Upper lobe of right lung (tissue), 1 donor: ENCODE measurements at regions not wholly inside any gene's neighbourhood (a gene's known extent, or its start where the extent isn't known, plus 50 kb on each side); places are given as distances from the start of the nearest gene placed in this dataset.

Source experiments
- ATAC-seq: fragments of 200-7000 bp; cut with Tn5 transposase; one replicate; pipeline ENCODE4 v1.9.1; 2020; ENCODE audit warnings: mild to moderate bottlenecking, moderate library complexity
- DNase-seq: peaks from one replicate; pipeline ENCODE4 v3.0.0-alpha.2; 2020
- H3K27ac ChIP-seq: fragments of 200-600 bp; one replicate; pipeline ENCODE4 v1.8.0; 2022
- H3K27me3 ChIP-seq: fragments of 200-600 bp; one replicate; pipeline ENCODE4 v1.8.0; 2022; ENCODE audit warnings: mild to moderate bottlenecking
- H3K36me3 ChIP-seq: fragments of 200-600 bp; one replicate; pipeline ENCODE4 v1.8.0; 2022
- H3K4me1 ChIP-seq: fragments of 200-600 bp; one replicate; pipeline ENCODE4 v1.8.0; 2022
- H3K4me3 ChIP-seq: fragments of 200-600 bp; one replicate; pipeline ENCODE4 v1.8.0; 2022; ENCODE audit warnings: mild to moderate bottlenecking
- H3K9me3 ChIP-seq: fragments of 200-600 bp; one replicate; pipeline ENCODE4 v1.8.0; 2022
- CTCF ChIP-seq: fragments of 200-600 bp; IDR thresholded peaks from one replicate; pipeline ENCODE4 v1.8.0; 2022; ENCODE audit warnings: antibody characterized with exemption
- intact Hi-C: fragments of 100-400 bp; cut with DNase I; formaldehyde crosslinking; loops from one replicate; pipeline ENCODE4 v1.11.0; 2022
- donor health status: DM: no; HTN: yes; CAD: no; lungs with severe emphysema.

- Histone ChIP-seq H3K4me1 (no peaks in the 10 kb centered on the region), H3K27me3 (no peaks in the 10 kb centered on the region), H3K36me3 (no peaks in the 10 kb centered on the region), H3K9me3 (no peaks in the 10 kb centered on the region), H3K4me3 (no peak overlapping the region), H3K27ac (no peak overlapping the region)
- no peak for DNase-seq
- intact Hi-C loops, result no loop called here
- no peak for ATAC-seq
- no peak for TF ChIP-seq CTCF
Measured at GRCh38 chr14:87181288-87181687, 811.7 kb downstream of the GALC start.

- intact Hi-C loops, result no loop called here
- no peaks in the 10 kb centered on the region for H3K4me1 ChIP-seq
- no peak for TF ChIP-seq CTCF
- no peaks in the 10 kb centered on the region for H3K9me3 ChIP-seq
- no peak overlapping the region for H3K4me3 ChIP-seq
- no peak overlapping the region for H3K27ac ChIP-seq
- DNase-seq, result no peak
- no peak for ATAC-seq
- H3K27me3 ChIP-seq, result no peaks in the 10 kb centered on the region
- no peaks in the 10 kb centered on the region for H3K36me3 ChIP-seq
Measured at GRCh38 chr14:87179936-87180335, 813.0 kb downstream of the GALC start.

GRCh38 chr14:87178277-87178676 is 814.7 kb downstream of the GALC start:
- ATAC-seq (no peak), DNase-seq (no peak)
- no peak overlapping the region for H3K4me3 ChIP-seq
- H3K36me3 ChIP-seq, result no peaks in the 10 kb centered on the region
- H3K27ac ChIP-seq, result no peak overlapping the region
- H3K9me3 ChIP-seq, result no peaks in the 10 kb centered on the region
- TF ChIP-seq CTCF, result no peak
- no peaks in the 10 kb centered on the region for H3K27me3 ChIP-seq
- intact Hi-C loops, result no loop called here
- H3K4me1 ChIP-seq, result no peaks in the 10 kb centered on the region

- no peak overlapping the region for H3K27ac ChIP-seq
- no peaks in the 10 kb centered on the region for H3K9me3 ChIP-seq
- ATAC-seq (no peak), DNase-seq (no peak)
- no peak for TF ChIP-seq CTCF
- H3K27me3 ChIP-seq, result no peaks in the 10 kb centered on the region
- no peaks in the 10 kb centered on the region for H3K4me1 ChIP-seq
- intact Hi-C loops, result no loop called here
- H3K36me3 ChIP-seq, result no peaks in the 10 kb centered on the region
- H3K4me3 ChIP-seq, result no peak overlapping the region
Measured at GRCh38 chr14:87175175-87175574, 817.8 kb downstream of the GALC start.

GRCh38 chr14:87171141-87171540 is 821.8 kb downstream of the GALC start:
- TF ChIP-seq CTCF, result no peak
- no peaks in the 10 kb centered on the region for H3K27me3 ChIP-seq
- H3K36me3 ChIP-seq, result no peaks in the 10 kb centered on the region
- H3K4me1 ChIP-seq, result no peaks in the 10 kb centered on the region
- no peak overlapping the region for H3K4me3 ChIP-seq
- ATAC-seq, result no peak
- no peak overlapping the region for H3K27ac ChIP-seq
- H3K9me3 ChIP-seq, result no peaks in the 10 kb centered on the region
- intact Hi-C loops, result no loop called here
- no peak for DNase-seq

- intact Hi-C loops, result no loop called here
- Histone ChIP-seq H3K27me3 (no peaks in the 10 kb centered on the region), H3K4me1 (no peaks in the 10 kb centered on the region), H3K9me3 (no peaks in the 10 kb centered on the region), H3K36me3 (no peaks in the 10 kb centered on the region), H3K4me3 (no peak overlapping the region), H3K27ac (no peak overlapping the region)
- DNase-seq (no peak), ATAC-seq (no peak)
- TF ChIP-seq CTCF, result no peak
Measured at GRCh38 chr14:87170179-87170578, 822.8 kb downstream of the GALC start.
